ENCODE measurements at regions not wholly inside any gene's neighbourhood (a gene's known extent, or its start where the extent isn't known, plus 50 kb on each side); places are given as distances from the start of the nearest gene placed in this dataset.

- H2AFZ ChIP-seq (ENCODE audit: low read depth, low read length, poor library complexity, severe bottlenecking), result no peak overlapping the region
- no peak overlapping the region for H3K27ac ChIP-seq (ENCODE audit: low read depth, low read length)
- H3K9me2 ChIP-seq (ENCODE audit: insufficient read depth), result no peaks in the 10 kb centered on the region
- no peaks in the 10 kb centered on the region for H3K79me2 ChIP-seq (ENCODE audit: insufficient read depth, low read length)
- H3K9ac ChIP-seq (ENCODE audit: low read length), result no peak overlapping the region
- ChIA-PET RAD21 (ENCODE audit: low non-redundant PET in 1 of 2, low total read pairs in 2 of 2, uncharacterized antibody in 2 of 2, unreplicated experiment in 2 of 2) (no interaction called here), POLR2A (no interaction called here), CTCF (no interaction called here)
- ATAC-seq (no peak), DNase-seq (ENCODE audit: low read depth, low spot score) (no peak)
- no peak overlapping the region for H3K4me3 ChIP-seq (replicated peaks in 1 of 2; ENCODE audit: low read depth in 1 of 2, low read length in 2 of 2)
- no peaks in the 10 kb centered on the region for H4K20me1 ChIP-seq (ENCODE audit: insufficient read depth)
- H3K36me3 ChIP-seq (ENCODE audit: control insufficient read depth in 1 of 2, insufficient read depth in 2 of 2, low read length in 2 of 2), result no peaks in the 10 kb centered on the region
- no peaks in the 10 kb centered on the region for H3K4me1 ChIP-seq (ENCODE audit: control insufficient read depth in 1 of 2, insufficient read depth in 2 of 2, low read length in 2 of 2)
- TF ChIP-seq ELF1 (IDR thresholded peaks at IDR 0.05; ENCODE audit: borderline replicate concordance, low read depth) (no peak), EZH2phosphoT487 (IDR thresholded peaks at IDR 0.05; ENCODE audit: borderline replicate concordance) (no peak), CBX3 (IDR thresholded peaks at IDR 0.05; ENCODE audit: low read depth) (no peak), FOSL1 (IDR thresholded peaks at IDR 0.05; ENCODE audit: low read depth) (no peak), SRF (IDR thresholded peaks at IDR 0.05; ENCODE audit: low read depth) (no peak), POLR2AphosphoS5 (IDR thresholded peaks at IDR 0.05; ENCODE audit: low read depth, low read length) (no peak), ZNF274 (IDR thresholded peaks at IDR 0.05; ENCODE audit: low read depth, low read length) (no peak)
- intact Hi-C loops (cut with micrococcal nuclease), result no loop called here
- BruUV-seq (replicated peaks), result no TSS peak
- H3K9me3 ChIP-seq (ENCODE audit: control insufficient read depth in 1 of 2, insufficient read depth in 1 of 2, low read depth in 1 of 2, low read length in 2 of 2), result no peaks in the 10 kb centered on the region
- H3K27me3 ChIP-seq (ENCODE audit: insufficient read depth, low read length), result 0 out of 2 replicates have a peak, but pooled peaks cover 2% of the 10 kb centered on the region
- no peak overlapping the region for H3K4me2 ChIP-seq (ENCODE audit: low read length)
These were observed 429.5 kb downstream of the NPHP4 start for GRCh38 chr1:5562769-5563168.

GRCh38 chr1:5562331-5562730 is 429.9 kb downstream of the NPHP4 start:
- intact Hi-C loops (cut with micrococcal nuclease), result no loop called here
- Histone ChIP-seq H3K9me3 (ENCODE audit: control insufficient read depth in 1 of 2, insufficient read depth in 1 of 2, low read depth in 1 of 2, low read length in 2 of 2) (no peaks in the 10 kb centered on the region), H3K4me1 (ENCODE audit: control insufficient read depth in 1 of 2, insufficient read depth in 2 of 2, low read length in 2 of 2) (no peaks in the 10 kb centered on the region), H3K27me3 (ENCODE audit: insufficient read depth, low read length) (0 out of 2 replicates have a peak, but pooled peaks cover 2% of the 10 kb centered on the region), H3K79me2 (ENCODE audit: insufficient read depth, low read length) (no peaks in the 10 kb centered on the region), H3K4me3 (replicated peaks in 1 of 2; ENCODE audit: low read depth in 1 of 2, low read length in 2 of 2) (no peak overlapping the region), H4K20me1 (ENCODE audit: insufficient read depth) (no peaks in the 10 kb centered on the region), H2AFZ (ENCODE audit: low read depth, low read length, poor library complexity, severe bottlenecking) (no peak overlapping the region), H3K9me2 (ENCODE audit: insufficient read depth) (no peaks in the 10 kb centered on the region), H3K4me2 (ENCODE audit: low read length) (no peak overlapping the region), H3K36me3 (ENCODE audit: control insufficient read depth in 1 of 2, insufficient read depth in 2 of 2, low read length in 2 of 2) (no peaks in the 10 kb centered on the region), H3K27ac (ENCODE audit: low read depth, low read length) (no peak overlapping the region), H3K9ac (ENCODE audit: low read length) (no peak overlapping the region)
- ChIA-PET POLR2A (no interaction called here), CTCF (no interaction called here), RAD21 (ENCODE audit: low non-redundant PET in 1 of 2, low total read pairs in 2 of 2, uncharacterized antibody in 2 of 2, unreplicated experiment in 2 of 2) (no interaction called here)
- no TSS peak for BruUV-seq (replicated peaks)
- DNase-seq (ENCODE audit: low read depth, low spot score) (no peak), ATAC-seq (no peak)
- TF ChIP-seq EGR1 (IDR thresholded peaks at IDR 0.05; ENCODE audit: low read depth), result no peak
- no peak for TF ChIP-seq EZH2 (IDR thresholded peaks at IDR 0.05)
- TF ChIP-seq SIN3A (IDR thresholded peaks at IDR 0.05; ENCODE audit: low read depth), result no peak
- no peak for TF ChIP-seq CTCF (IDR thresholded peaks at IDR 0.05 in 2 of 3, conservative IDR thresholded peaks at IDR 0.05 in 1 of 3; ENCODE audit: borderline replicate concordance in 1 of 3, insufficient read depth in 1 of 3, low read depth in 2 of 3, low read length in 2 of 3)
- no peak for TF ChIP-seq RAD21 (IDR thresholded peaks at IDR 0.05; ENCODE audit: low read depth)
- no peak for TF ChIP-seq ZBTB33 (IDR thresholded peaks at IDR 0.05; ENCODE audit: extremely low read depth, insufficient replicate concordance, low read length)
- TF ChIP-seq MAX (IDR thresholded peaks at IDR 0.05), result no peak
- no peak for TF ChIP-seq CBX3 (IDR thresholded peaks at IDR 0.05; ENCODE audit: low read depth)

Data from HCT116 (cell line).